ENCODE measurements at regions not wholly inside any gene's neighbourhood (a gene's known extent, or its start where the extent isn't known, plus 50 kb on each side); places are given as distances from the start of the nearest gene placed in this dataset.
"Not testable (repeated sequence)": the region's sequence is repeated elsewhere in the genome, so short reads cannot be mapped to it uniquely, and the experiment has no call there.

GRCh38 chr6:154602296-154602695, 91.8 kb upstream of the CNKSR3 start:
- DNase-seq (ENCODE audit: low spot score), result no peak

- DNase-seq (ENCODE audit: low spot score), result no peak
Measured at GRCh38 chr6:154602708-154603107, 92.2 kb upstream of the CNKSR3 start.

- no peak for DNase-seq (ENCODE audit: low spot score)
Measured at GRCh38 chr6:154604119-154604518, 93.6 kb upstream of the CNKSR3 start.

GRCh38 chr6:154605178-154605881, 94.8 kb upstream of the CNKSR3 start:
- DNase-seq (ENCODE audit: low spot score), result no peak

- DNase-seq (ENCODE audit: low spot score), result no peak
Measured at GRCh38 chr6:154605882-154606370, 95.4 kb upstream of the CNKSR3 start.

- DNase-seq (ENCODE audit: low spot score), result no peak
Measured at GRCh38 chr6:154606457-154606856, 96.0 kb upstream of the CNKSR3 start.

GRCh38 chr6:154606860-154607259, 96.4 kb upstream of the CNKSR3 start:
- no peak for DNase-seq (ENCODE audit: low spot score)

GRCh38 chr6:154611241-154611640, 100.8 kb upstream of the CNKSR3 start:
- no peak for DNase-seq (ENCODE audit: low spot score)

GRCh38 chr6:154611847-154612246, 101.4 kb upstream of the CNKSR3 start:
- no peak for DNase-seq (ENCODE audit: low spot score)

- DNase-seq (ENCODE audit: low spot score), result peak; percentile 72
Measured at GRCh38 chr6:154613137-154613676, 102.7 kb upstream of the CNKSR3 start.

GRCh38 chr6:154614101-154614500, 103.6 kb upstream of the CNKSR3 start:
- DNase-seq (ENCODE audit: low spot score), result peak; percentile 18

GRCh38 chr6:154614641-154615040, 104.2 kb upstream of the CNKSR3 start:
- DNase-seq (ENCODE audit: low spot score), result no peak

- peak; percentile 82 for DNase-seq (ENCODE audit: low spot score)
Measured at GRCh38 chr6:154615483-154616025, 105.1 kb upstream of the CNKSR3 start.

- no peak for DNase-seq (ENCODE audit: low spot score)
Measured at GRCh38 chr6:154617175-154617574, 106.7 kb upstream of the CNKSR3 start.

GRCh38 chr6:154619146-154619545, 108.7 kb upstream of the CNKSR3 start:
- no peak for DNase-seq (ENCODE audit: low spot score)

- DNase-seq (ENCODE audit: low spot score), result no peak
Measured at GRCh38 chr6:154621686-154622085, 111.2 kb upstream of the CNKSR3 start.

GRCh38 chr6:154622618-154623336, 110.4 kb upstream of the SCAF8 start:
- DNase-seq (ENCODE audit: low spot score), result no peak

GRCh38 chr6:154623391-154623790, 109.8 kb upstream of the SCAF8 start:
- DNase-seq (ENCODE audit: low spot score), result no peak

GRCh38 chr6:154624038-154624599, 109.1 kb upstream of the SCAF8 start:
- DNase-seq (ENCODE audit: low spot score), result no peak

- DNase-seq (ENCODE audit: low spot score), result not testable (repeated sequence)
Measured at GRCh38 chr6:154624727-154625126, 108.5 kb upstream of the SCAF8 start.

- DNase-seq (ENCODE audit: low spot score), result no peak
Measured at GRCh38 chr6:154625721-154626120, 107.5 kb upstream of the SCAF8 start.

- DNase-seq (ENCODE audit: low spot score), result no peak
Measured at GRCh38 chr6:154629127-154629526, 104.1 kb upstream of the SCAF8 start.

GRCh38 chr6:154632119-154632518, 101.1 kb upstream of the SCAF8 start:
- DNase-seq (ENCODE audit: low spot score), result no peak

Data from AG20443 (cell line).